ENCODE measurements at regions not wholly inside any gene's neighbourhood (a gene's known extent, or its start where the extent isn't known, plus 50 kb on each side); places are given as distances from the start of the nearest gene placed in this dataset.
A peak's percentile ranks its signal among the peaks of the same experiment; 100 is the strongest.

GRCh38 chr4:26233350-26233749 lies 87.5 kb upstream of the RBPJ start:
- intact Hi-C loops (cut with DNase I): no loop called here

GRCh38 chr4:26235500-26235899 lies 85.3 kb upstream of the RBPJ start:
- intact Hi-C loops (cut with DNase I): no loop called here
- peak; percentile 51 for DNase-seq

More at GRCh38 chr4:26233350-26233749, 87.5 kb upstream of the RBPJ start:
- ATAC-seq: no peak
- Histone ChIP-seq H3K27me3 (ENCODE audit: low read depth) (no peaks in the 10 kb centered on the region), H3K36me3 (no peaks in the 10 kb centered on the region), H3K4me3 (no peak overlapping the region), H3K9me3 (no peaks in the 10 kb centered on the region), H3K4me1 (no peaks in the 10 kb centered on the region), H3K27ac (no peak overlapping the region)
- TF ChIP-seq CTCF (IDR thresholded peaks at IDR 0.05): no peak
- no peak for DNase-seq

GRCh38 chr4:26237916-26238315 lies 82.9 kb upstream of the RBPJ start:
- Histone ChIP-seq H3K27ac (no peak overlapping the region), H3K4me3 (no peak overlapping the region), H3K4me1 (peaks cover 7% of the 10 kb centered on the region), H3K27me3 (ENCODE audit: low read depth) (no peaks in the 10 kb centered on the region), H3K9me3 (no peaks in the 10 kb centered on the region), H3K36me3 (no peaks in the 10 kb centered on the region)
- intact Hi-C loops (cut with DNase I): no loop called here
- ATAC-seq (no peak), DNase-seq (no peak)
- TF ChIP-seq CTCF (IDR thresholded peaks at IDR 0.05): no peak

More at GRCh38 chr4:26235500-26235899, 85.3 kb upstream of the RBPJ start:
- H3K9me3 ChIP-seq: no peaks in the 10 kb centered on the region
- H3K4me3 ChIP-seq: no peak overlapping the region
- no peaks in the 10 kb centered on the region for H3K36me3 ChIP-seq
- peak; percentile 54 to 64 for ATAC-seq
- H3K27ac ChIP-seq: no peak overlapping the region
- H3K27me3 ChIP-seq (ENCODE audit: low read depth): no peaks in the 10 kb centered on the region
- H3K4me1 ChIP-seq: peaks cover 7% of the 10 kb centered on the region
- no peak for TF ChIP-seq CTCF (IDR thresholded peaks at IDR 0.05)

GRCh38 chr4:26238426-26238777 lies 82.4 kb upstream of the RBPJ start:
- no peak overlapping the region for H3K27ac ChIP-seq
- no peak for TF ChIP-seq CTCF (IDR thresholded peaks at IDR 0.05)
- H3K36me3 ChIP-seq: no peaks in the 10 kb centered on the region
- no peaks in the 10 kb centered on the region for H3K9me3 ChIP-seq
- no peak overlapping the region for H3K4me3 ChIP-seq
- ATAC-seq (no peak), DNase-seq (no peak)
- intact Hi-C loops (cut with DNase I): no loop called here
- H3K4me1 ChIP-seq: peaks cover 7% of the 10 kb centered on the region
- no peaks in the 10 kb centered on the region for H3K27me3 ChIP-seq (ENCODE audit: low read depth)

GRCh38 chr4:26238778-26239679 lies 81.8 kb upstream of the RBPJ start:
- no peak overlapping the region for H3K27ac ChIP-seq
- H3K4me1 ChIP-seq: peaks cover 7% of the 10 kb centered on the region
- no peak for DNase-seq
- H3K36me3 ChIP-seq: no peaks in the 10 kb centered on the region
- intact Hi-C loops (cut with DNase I): no loop called here
- H3K27me3 ChIP-seq (ENCODE audit: low read depth): no peaks in the 10 kb centered on the region
- no peaks in the 10 kb centered on the region for H3K9me3 ChIP-seq
- no peak for TF ChIP-seq CTCF (IDR thresholded peaks at IDR 0.05)
- H3K4me3 ChIP-seq: no peak overlapping the region
- no peak for ATAC-seq

Measured in lower lobe of right lung (tissue), 2 donors.